ENCODE measurements at regions not wholly inside any gene's neighbourhood (a gene's known extent, or its start where the extent isn't known, plus 50 kb on each side); places are given as distances from the start of the nearest gene placed in this dataset.

DNA sequence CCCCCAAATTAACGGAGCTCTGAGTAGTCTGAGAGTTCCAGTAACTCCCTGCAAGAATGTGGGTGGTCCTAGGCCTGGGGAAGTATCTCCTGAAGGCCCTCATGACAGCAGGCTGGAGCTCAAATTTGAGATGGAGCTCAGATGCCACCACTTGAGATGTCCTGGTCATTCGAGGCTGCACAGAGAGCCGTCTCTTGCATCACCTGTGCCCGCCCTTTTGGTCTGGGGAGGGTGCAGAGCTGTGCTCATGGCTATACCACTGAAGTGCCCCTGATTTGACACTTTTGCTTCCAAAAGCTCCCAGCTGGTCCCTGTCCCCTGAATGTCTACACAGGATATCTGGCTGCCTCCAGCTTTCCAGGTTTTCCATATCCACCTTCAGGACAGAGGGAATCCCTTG is 214.0 kb upstream of the B3GAT1 start:
- TF ChIP-seq, protein P1, sequence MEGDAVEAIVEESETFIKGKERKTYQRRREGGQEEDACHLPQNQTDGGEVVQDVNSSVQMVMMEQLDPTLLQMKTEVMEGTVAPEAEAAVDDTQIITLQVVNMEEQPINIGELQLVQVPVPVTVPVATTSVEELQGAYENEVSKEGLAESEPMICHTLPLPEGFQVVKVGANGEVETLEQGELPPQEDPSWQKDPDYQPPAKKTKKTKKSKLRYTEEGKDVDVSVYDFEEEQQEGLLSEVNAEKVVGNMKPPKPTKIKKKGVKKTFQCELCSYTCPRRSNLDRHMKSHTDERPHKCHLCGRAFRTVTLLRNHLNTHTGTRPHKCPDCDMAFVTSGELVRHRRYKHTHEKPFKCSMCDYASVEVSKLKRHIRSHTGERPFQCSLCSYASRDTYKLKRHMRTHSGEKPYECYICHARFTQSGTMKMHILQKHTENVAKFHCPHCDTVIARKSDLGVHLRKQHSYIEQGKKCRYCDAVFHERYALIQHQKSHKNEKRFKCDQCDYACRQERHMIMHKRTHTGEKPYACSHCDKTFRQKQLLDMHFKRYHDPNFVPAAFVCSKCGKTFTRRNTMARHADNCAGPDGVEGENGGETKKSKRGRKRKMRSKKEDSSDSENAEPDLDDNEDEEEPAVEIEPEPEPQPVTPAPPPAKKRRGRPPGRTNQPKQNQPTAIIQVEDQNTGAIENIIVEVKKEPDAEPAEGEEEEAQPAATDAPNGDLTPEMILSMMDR (IDR thresholded peaks at IDR 0.05), result no peak
- no peak for TF ChIP-seq POLR2A (IDR thresholded peaks at IDR 0.05)

Data from thyroid gland (tissue), 4 donors.